HT1080 (cell line): ENCODE measurements at regions not wholly inside any gene's neighbourhood (a gene's known extent, or its start where the extent isn't known, plus 50 kb on each side); places are given as distances from the start of the nearest gene placed in this dataset.

Experiments used
- DNase-seq: peaks from one replicate; pipeline ENCODE4 v3.0.0-alpha.2; 2015; ENCODE audit warnings: low read depth

DNA sequence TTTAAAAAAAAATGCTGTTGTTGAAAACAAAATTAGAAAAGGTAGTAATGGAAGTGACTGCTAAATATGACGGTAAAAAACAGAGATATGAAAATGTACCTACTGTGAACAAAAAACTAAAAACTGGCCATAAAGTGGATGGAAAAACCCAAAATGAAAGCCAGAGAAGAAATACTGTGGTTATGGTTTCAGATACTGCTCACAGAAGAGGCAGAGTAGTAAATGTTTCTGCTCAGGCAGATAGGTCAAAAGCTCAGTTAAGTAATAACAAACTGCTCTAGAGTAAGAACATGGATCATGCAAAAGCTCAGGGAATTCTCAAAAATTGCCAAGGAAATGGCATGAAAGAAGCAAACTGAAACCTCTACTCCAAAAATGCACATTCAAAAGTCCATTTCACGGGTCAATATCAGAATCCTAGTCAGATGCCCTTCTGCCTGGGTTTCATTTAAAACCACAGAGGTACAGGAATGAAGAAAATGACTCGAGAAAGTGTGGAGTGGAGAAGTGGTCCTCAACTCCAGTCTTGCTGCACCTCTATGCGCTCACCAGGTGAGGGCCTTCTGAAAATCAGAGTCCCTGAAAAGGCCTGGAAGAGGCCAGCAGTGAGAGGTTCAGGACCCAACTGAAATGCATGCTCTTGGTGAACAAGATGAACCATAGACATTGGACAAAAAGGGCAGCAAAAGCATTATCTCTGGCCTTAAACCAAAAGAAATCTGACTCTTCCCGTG, 315.0 kb upstream of the SPRY2 start:
- no peak for DNase-seq

- DNase-seq = no peak
Measured at GRCh38 chr13:80654638-80655249, 313.8 kb upstream of the SPRY2 start.

DNA sequence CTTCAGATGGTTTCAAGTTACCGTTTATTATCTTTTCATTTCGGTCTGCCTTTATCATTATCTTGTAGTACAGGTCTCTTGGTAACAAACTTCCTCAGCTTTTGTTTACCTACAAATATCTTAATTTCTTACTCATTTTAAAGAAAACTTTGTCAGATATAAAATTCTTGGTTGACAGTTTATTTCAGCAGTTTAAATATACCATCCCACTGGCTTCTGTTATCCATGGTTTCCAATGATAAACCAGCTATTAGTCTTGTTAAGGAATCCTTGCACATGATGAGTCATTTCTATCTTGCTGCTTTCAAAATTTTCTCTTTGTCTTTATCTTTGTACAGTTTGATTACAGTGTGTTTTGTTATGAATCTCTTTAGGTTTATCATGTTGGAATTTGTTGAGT, 308.3 kb upstream of the SPRY2 start:
- no peak for DNase-seq

DNA sequence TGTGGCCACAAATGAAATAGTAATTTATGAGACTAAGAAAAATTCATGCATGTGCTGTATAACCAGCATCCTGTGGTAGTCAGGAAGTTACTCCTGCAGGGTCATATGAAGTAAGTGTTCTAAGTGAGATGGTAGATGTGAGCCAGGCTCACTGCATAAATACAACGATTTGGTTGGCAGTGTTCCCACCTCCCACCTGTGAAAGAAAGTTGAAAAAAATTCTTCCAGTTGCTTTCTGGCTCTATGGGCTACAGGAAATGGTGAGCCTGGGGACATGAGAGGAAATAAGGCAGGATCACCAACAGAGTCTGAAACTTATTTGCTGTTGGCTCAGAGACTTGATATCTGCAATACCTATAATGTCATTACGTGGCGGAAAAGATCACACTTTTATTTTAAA, 301.7 kb upstream of the SPRY2 start:
- DNase-seq = no peak

- DNase-seq = no peak
Measured at GRCh38 chr13:80633251-80633650, 292.3 kb upstream of the SPRY2 start.

DNA sequence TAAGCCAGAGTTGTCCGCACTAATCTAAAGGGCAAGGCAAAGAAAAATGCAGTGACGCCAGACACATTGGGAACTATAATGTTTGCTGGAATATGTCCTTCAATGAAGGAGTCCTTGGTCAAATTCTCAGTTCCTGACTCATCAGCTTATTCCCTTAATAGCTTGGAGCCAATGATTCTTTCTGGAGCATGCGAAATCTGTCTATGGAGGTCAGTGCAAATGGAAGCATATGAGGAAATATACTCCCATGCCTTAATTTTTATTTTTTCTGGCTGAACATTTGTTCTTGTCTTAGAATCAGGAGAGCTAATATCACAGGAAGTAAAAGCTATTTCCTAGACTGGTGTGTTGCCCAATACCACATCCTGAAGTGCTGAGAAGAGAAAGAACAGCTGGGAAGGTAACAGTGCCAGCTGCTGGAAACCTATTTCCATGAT, 289.8 kb upstream of the SPRY2 start:
- DNase-seq = peak; percentile 58

DNA sequence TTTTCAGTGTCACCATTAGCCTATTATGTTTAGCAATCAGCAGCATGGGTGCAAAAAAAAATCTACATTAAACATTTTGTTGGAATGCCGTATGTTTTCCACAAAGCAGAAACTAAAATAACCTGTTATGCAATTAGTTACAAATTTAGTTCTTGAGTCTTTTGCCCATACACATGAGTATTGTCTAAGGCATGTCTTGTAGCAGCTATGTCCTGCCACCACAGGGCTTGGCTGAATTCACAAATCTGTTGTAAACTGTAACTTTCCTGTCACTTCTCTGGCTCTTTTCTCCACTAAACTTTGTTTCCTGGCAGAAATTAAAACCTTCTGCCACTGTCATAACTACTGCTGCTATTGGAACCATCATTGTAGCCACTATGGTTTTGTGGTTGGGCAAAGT, 277.9 kb upstream of the SPRY2 start:
- DNase-seq = no peak

- no peak for DNase-seq
Measured at GRCh38 chr13:80612804-80613203, 271.9 kb upstream of the SPRY2 start.

- no peak for DNase-seq
Measured at GRCh38 chr13:80611310-80611709, 270.4 kb upstream of the SPRY2 start.

- DNase-seq = no peak
Measured at GRCh38 chr13:80605716-80606115, 264.8 kb upstream of the SPRY2 start.

GRCh38 chr13:80605011-80605410, 264.1 kb upstream of the SPRY2 start:
- DNase-seq = no peak

DNA sequence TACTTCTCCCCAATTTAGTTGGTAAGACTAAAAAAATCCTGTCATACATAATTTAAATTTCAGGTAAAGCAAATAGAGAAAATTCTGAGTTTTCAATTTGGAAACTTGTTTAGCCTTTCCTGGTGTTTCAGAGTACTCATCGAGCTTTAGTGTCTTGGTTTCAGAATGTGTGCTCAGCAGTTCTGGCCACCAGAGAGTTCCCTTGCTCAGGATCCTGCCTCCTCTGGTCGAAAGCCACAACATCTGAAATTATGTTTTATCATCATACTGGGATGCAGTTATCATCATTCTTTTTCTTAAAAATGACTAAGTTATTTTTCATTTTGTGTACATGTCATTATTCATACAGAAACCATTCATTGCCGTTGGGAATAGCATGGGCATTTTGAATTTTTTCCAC, 263.2 kb upstream of the SPRY2 start:
- DNase-seq = no peak

DNA sequence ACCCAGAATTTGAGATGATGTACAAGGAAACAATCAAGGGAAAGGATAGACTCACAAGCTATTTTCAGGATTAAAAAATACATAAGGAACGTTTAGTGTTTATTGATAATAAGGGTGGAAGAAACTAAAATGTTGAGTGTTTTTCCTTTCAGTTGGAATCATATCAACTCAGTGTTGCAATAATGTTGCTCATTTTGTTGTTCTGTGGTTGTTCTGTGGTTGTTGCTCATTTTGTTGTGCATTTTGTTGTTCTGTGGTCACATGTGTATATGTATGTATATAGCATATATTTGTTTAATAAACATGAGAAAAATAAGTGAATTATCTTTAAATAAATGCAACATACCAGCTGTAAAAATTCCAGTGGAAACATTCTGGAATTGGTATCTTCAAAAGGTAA, 262.4 kb upstream of the SPRY2 start:
- DNase-seq = no peak

DNA sequence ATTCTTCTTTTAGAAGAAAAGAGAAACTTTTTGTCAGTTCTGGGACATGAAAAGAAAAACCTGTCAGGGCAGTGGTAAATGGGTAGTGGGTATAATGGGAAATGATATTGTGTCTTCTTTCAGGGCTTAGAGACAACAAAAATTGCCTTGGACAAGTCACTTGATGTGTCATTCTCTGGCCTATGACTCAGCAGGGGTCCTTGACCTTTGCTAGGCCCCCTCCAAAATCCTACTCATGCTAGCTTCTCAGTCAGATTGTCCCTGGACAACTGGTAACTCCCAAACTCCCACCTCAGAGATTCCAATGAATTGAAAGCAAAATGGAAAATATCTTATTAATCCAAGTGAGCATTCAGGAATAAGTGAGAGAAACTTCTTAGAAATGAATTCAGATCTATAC, 258.8 kb upstream of the SPRY2 start:
- peak; percentile 21 for DNase-seq

DNA sequence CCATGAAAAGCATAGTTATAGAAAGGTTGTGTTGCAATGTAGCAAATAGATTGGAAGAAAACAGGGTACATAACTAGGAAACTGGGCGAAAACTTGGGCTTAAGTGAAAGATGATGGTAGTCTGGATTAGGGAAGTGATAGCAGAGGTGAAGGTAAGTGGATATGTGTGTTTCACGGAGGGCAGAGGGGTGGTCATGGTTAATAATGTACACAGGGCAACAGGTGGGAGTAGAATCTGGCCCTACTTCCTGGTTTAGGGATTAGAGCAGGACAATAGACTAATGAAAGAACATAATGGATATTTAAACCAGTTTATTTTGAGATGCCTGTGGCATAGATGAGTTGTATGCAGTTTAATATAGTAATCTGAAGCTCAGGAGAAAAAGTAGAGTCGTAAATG, 257.3 kb upstream of the SPRY2 start:
- no peak for DNase-seq

DNA sequence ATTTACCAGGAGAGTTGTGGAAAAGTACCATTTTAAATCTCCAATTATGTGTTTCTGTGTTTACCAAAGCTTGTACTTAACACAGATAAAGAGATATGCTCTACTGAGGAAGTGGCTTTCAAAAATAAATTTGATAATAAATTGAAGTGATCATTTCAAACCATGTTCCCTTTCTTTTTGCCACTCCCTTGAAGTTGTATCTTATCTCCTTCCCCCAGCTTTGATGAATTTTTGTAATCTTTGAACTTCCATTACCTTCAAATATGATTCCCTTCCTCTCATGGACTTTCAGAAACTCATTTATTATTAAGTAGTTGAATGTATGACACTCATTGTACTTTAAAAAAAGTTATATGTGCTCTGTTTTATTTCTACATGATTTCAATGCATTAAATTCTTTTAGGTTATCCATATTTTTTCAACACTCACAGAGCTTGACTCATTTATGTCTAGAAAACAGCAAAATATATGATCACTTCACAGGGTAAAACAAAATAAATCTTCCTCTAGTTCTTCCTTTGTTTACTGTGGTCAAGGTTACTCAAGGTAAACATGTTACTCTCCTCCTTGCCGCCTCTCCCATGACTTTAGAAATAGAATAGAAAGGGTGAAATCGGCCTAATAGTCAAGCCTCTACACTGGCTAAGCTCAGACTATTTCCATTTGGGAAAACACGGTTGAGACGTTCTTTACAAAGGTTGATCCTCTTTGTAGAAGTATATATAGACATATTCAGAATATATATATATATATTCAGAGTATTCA, 251.2 kb upstream of the SPRY2 start:
- no peak for DNase-seq

GRCh38 chr13:80590551-80590950, 249.6 kb upstream of the SPRY2 start:
- no peak for DNase-seq

DNA sequence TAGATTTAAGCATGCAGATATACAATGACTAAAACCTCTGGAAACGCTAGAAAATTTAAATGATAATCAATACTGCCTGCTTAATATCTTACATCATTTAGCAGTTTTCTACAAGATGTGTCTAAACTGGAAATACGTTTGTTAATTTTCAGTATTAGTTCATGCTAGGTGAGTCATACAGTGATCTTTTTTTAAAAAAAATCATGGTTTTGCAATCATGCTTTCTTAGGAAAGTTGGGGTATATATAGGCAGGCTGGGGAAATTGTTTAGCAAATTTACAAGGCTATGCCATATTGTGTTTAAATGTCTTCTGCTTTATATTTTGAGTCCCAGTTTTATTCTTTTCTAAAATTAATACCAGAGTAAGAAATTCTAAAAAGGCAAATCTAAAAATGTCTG, 245.4 kb upstream of the SPRY2 start:
- DNase-seq = no peak

- no peak for DNase-seq
Measured at GRCh38 chr13:80585531-80585930, 244.6 kb upstream of the SPRY2 start.

DNA sequence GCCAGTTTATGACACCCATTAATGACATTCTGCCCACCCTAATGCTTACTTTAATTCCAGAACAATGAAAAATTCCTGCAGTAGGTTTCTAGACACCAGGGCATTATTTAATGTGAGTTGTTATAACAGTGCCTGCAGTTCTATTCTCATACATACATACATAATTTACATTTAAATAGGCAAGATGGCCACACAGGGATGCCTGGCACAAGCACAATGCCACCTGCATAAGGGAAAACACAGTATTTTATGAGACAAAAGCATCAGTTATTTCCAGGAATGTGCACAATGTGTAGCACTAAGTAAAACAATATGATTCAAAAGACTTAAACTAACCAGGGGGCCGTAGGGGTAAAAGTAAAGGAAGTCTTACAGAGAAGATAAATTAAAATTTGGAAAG, 243.9 kb upstream of the SPRY2 start:
- no peak for DNase-seq

DNA sequence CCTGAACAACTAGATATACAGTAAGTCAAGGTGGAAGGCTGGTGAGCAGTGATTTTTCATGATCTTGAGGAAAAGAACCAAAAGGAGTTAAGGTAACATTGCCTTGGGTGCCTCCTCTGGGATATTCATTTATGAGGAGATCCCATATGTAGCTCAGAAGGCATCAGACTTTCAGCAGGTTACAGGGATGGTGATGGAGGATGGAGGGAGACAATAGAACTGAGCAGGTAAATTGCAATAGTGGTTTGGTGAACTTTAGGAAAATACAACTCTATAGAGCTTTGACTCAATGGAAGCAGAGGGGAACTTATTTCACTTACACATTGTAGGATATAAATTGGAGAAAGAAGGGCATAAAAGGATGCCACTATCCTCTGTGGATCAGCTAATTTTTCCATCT, 243.4 kb upstream of the SPRY2 start:
- no peak for DNase-seq

DNA sequence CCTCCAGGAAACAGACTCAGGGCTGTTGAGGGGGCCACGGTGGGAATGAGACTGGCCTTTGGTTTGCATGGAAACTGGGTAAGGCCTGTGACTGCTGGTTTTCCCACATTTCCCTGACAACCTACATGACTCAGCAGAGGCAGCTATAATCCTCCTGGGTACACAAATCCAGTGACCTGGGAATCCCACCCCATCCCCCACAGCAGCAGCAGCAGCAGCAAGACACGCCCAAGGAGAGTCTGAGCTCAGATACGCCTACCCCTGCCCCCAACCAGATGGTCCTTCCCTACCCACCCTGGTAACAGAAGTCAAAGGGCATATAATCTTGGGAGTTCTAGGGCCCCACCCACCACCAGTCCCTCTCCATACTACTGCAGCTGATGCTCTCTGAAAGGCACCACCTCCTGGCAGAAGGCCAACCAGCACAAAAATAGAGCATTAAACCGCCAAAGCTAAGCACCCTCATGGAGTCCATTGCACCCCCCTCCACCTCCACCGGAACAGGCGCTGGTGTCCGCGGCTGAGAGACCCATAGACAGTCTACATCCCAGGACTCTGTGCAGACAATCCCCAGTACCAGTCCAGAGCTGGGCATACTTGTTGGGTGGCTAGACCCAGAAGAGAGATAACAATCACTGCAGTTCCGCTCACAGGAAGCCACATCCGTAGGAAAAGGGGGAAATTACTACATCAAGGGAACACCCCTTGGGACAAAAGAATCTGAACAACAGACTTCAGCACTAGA, 237.2 kb upstream of the SPRY2 start:
- peak; percentile 57 for DNase-seq
